GM12865 (cell line): ENCODE measurements at regions not wholly inside any gene's neighbourhood (a gene's known extent, or its start where the extent isn't known, plus 50 kb on each side); places are given as distances from the start of the nearest gene placed in this dataset.
"Not testable (repeated sequence)": the region's sequence is repeated elsewhere in the genome, so short reads cannot be mapped to it uniquely, and the experiment has no call there.

Experiments
- DNase-seq: peaks from one replicate; pipeline ENCODE4 v3.0.0; 2010; ENCODE audit warnings: low read depth
- H3K4me3 ChIP-seq: 2 replicates; pipeline ENCODE4 v1.5.1; 2011; ENCODE audit warnings: mild to moderate bottlenecking, low read depth, low read length, control low read depth
- CTCF ChIP-seq: IDR thresholded peaks from 2 replicates; pipeline ENCODE4 v1.5.1; 2011; ENCODE audit warnings: low read length, control low read depth, low read depth, inconsistent platforms; ENCODE audit not compliant: insufficient read depth; ENCODE audit errors: missing control alignments

- TF ChIP-seq CTCF: no peak
- no peak overlapping the region for H3K4me3 ChIP-seq
- peak; percentile 7 for DNase-seq
Observed at GRCh38 chr11:103806130-103806895, 230.1 kb upstream of the DDI1 start.

- H3K4me3 ChIP-seq: no peak overlapping the region
- no peak for TF ChIP-seq CTCF
- DNase-seq: no peak
Observed at GRCh38 chr11:103807806-103808205, 228.6 kb upstream of the DDI1 start.

- TF ChIP-seq CTCF: no peak
- DNase-seq: no peak
- no peak overlapping the region for H3K4me3 ChIP-seq
Observed at GRCh38 chr11:103808252-103808651, 228.2 kb upstream of the DDI1 start.

GRCh38 chr11:103811870-103812455 is 224.5 kb upstream of the DDI1 start:
- no peak overlapping the region for H3K4me3 ChIP-seq
- no peak for TF ChIP-seq CTCF
- no peak for DNase-seq

GRCh38 chr11:103812680-103813079 is 223.8 kb upstream of the DDI1 start:
- TF ChIP-seq CTCF: no peak
- no peak overlapping the region for H3K4me3 ChIP-seq
- DNase-seq: no peak

- not testable (repeated sequence) for DNase-seq, H3K4me3 ChIP-seq
Observed at GRCh38 chr11:103820345-103820744, 216.1 kb upstream of the DDI1 start.

- DNase-seq: no peak
- no peak for TF ChIP-seq CTCF
- H3K4me3 ChIP-seq: no peak overlapping the region
Observed at GRCh38 chr11:103824116-103824515, 212.3 kb upstream of the DDI1 start.
